Neural progenitor cell (in vitro differentiated cells): ENCODE measurements at regions not wholly inside any gene's neighbourhood (a gene's known extent, or its start where the extent isn't known, plus 50 kb on each side); places are given as distances from the start of the nearest gene placed in this dataset.

Experiments used
- DNase-seq: peaks from one replicate; pipeline ENCODE4 v3.0.0-alpha.2; 2016; ENCODE audit warnings: low spot score
- H2AFZ ChIP-seq: fragments of 200-600 bp; sonication (generic); replicated peaks from 2 replicates; pipeline ENCODE4 v1.6.1; 2016; ENCODE audit warnings: antibody characterized with exemption
- H3F3A ChIP-seq: fragments of 200-600 bp; sonication (generic); 2 replicates; pipeline ENCODE4 v1.6.1; 2016; ENCODE audit warnings: antibody characterized with exemption, low read depth
- H3K27ac ChIP-seq: fragments of 200-600 bp; sonication (generic); 2 replicates; pipeline ENCODE4 v1.5.1; 2016; ENCODE audit warnings: mild to moderate bottlenecking
- H3K27me3 ChIP-seq: fragments of 200-600 bp; sonication (generic); 2 replicates; pipeline ENCODE4 v1.6.1; 2016; ENCODE audit warnings: mild to moderate bottlenecking, moderate library complexity
- H3K36me3 ChIP-seq: fragments of 200-600 bp; sonication (generic); 2 replicates; pipeline ENCODE4 v1.5.1; 2016
- H3K4me1 ChIP-seq: fragments of 200-600 bp; sonication (generic); 2 replicates; pipeline ENCODE4 v1.6.1; 2016; ENCODE audit warnings: mixed run types
- H3K4me2 ChIP-seq: fragments of 200-600 bp; sonication (generic); 2 replicates; pipeline ENCODE4 v1.6.1; 2016
- H3K4me3 ChIP-seq: fragments of 200-600 bp; sonication (generic); 2 replicates; pipeline ENCODE4 v1.5.1; 2016
- H3K79me2 ChIP-seq: fragments of 200-600 bp; sonication (generic); 2 replicates; pipeline ENCODE4 v1.6.1; 2016; ENCODE audit warnings: low read depth
- H3K9ac ChIP-seq: fragments of 200-600 bp; sonication (generic); 2 replicates; pipeline ENCODE4 v1.6.1; 2016
- H3K9me3 ChIP-seq: fragments of 200-600 bp; sonication (generic); 2 replicates; pipeline ENCODE4 v1.5.1; 2016; ENCODE audit warnings: low read depth
- H4K20me1 ChIP-seq: fragments of 200-600 bp; sonication (generic); 2 replicates; pipeline ENCODE4 v1.6.1; 2016; ENCODE audit warnings: low read depth
- H3K27ac Mint-ChIP-seq: 3 replicates; pipeline ENCODE4 v1.8.0; 2021; ENCODE audit warnings: mixed read lengths
- H3K27me3 Mint-ChIP-seq: 2 replicates; pipeline ENCODE4 v1.8.0; 2022; ENCODE audit warnings: low read depth, mild to moderate bottlenecking, inconsistent platforms, moderate library complexity, mixed read lengths; ENCODE audit not compliant: insufficient read depth
- H3K36me3 Mint-ChIP-seq: 3 replicates; pipeline ENCODE4 v1.8.0; 2021; ENCODE audit warnings: mixed read lengths
- H3K4me1 Mint-ChIP-seq: 3 replicates; pipeline ENCODE4 v1.8.0; 2021; ENCODE audit warnings: mixed read lengths
- H3K4me3 Mint-ChIP-seq: 3 replicates; pipeline ENCODE4 v1.8.0; 2021; ENCODE audit warnings: mild to moderate bottlenecking, moderate library complexity, mixed read lengths
- H3K9me3 Mint-ChIP-seq: 3 replicates; pipeline ENCODE4 v1.8.0; 2020; ENCODE audit warnings: mixed read lengths
- CTCF ChIP-seq: fragments of 200-600 bp; sonication (generic); IDR thresholded peaks from 2 replicates; pipeline ENCODE4 v1.5.1; 2017; ENCODE audit warnings: antibody characterized with exemption, mild to moderate bottlenecking
- EZH2 ChIP-seq: fragments of 200-600 bp; sonication (generic); IDR thresholded peaks from 2 replicates; pipeline ENCODE4 v1.6.1; 2017; ENCODE audit warnings: antibody characterized with exemption, mild to moderate bottlenecking, moderate library complexity
- EZH2phosphoT487 ChIP-seq: fragments of 200-600 bp; sonication (generic); IDR thresholded peaks from 2 replicates; pipeline ENCODE4 v1.6.1; 2017; ENCODE audit warnings: antibody characterized with exemption

- DNase-seq = peak; percentile 58
- no peak overlapping the region for H3K4me3 ChIP-seq
- H3F3A ChIP-seq = no peaks in the 10 kb centered on the region
- Mint-ChIP-seq H3K4me3 (no peak overlapping the region), H3K27ac (peak overlapping the region; percentile 80), H3K27me3 (peaks cover 5% of the 10 kb centered on the region), H3K4me1 (peaks cover 22% of the 10 kb centered on the region), H3K36me3 (no peaks in the 10 kb centered on the region), H3K9me3 (peaks cover 3% of the 10 kb centered on the region)
- H2AFZ ChIP-seq = no peak overlapping the region
- no peaks in the 10 kb centered on the region for H3K36me3 ChIP-seq
- H4K20me1 ChIP-seq = no peaks in the 10 kb centered on the region
- H3K4me1 ChIP-seq = peaks cover 11% of the 10 kb centered on the region
- H3K9ac ChIP-seq = no peak overlapping the region
- no peaks in the 10 kb centered on the region for H3K79me2 ChIP-seq
- no peak overlapping the region for H3K27ac ChIP-seq
- TF ChIP-seq EZH2phosphoT487 (no peak), EZH2 (no peak), CTCF (no peak)
- no peaks in the 10 kb centered on the region for H3K9me3 ChIP-seq
- peak overlapping the region; percentile 23 for H3K4me2 ChIP-seq
- no peaks in the 10 kb centered on the region for H3K27me3 ChIP-seq
Observed at GRCh38 chr2:114063346-114063745, 173.5 kb downstream of the ACTR3 start.

- H3K4me1 ChIP-seq = peaks cover 11% of the 10 kb centered on the region
- no peak overlapping the region for H3K4me2 ChIP-seq
- H3K79me2 ChIP-seq = no peaks in the 10 kb centered on the region
- no peak overlapping the region for H3K4me3 ChIP-seq
- peaks cover 20% of the 10 kb centered on the region for H3K4me1 Mint-ChIP-seq
- no peak for DNase-seq
- no peak overlapping the region for H3K9ac ChIP-seq
- TF ChIP-seq EZH2 = no peak
- TF ChIP-seq CTCF = no peak
- no peak for TF ChIP-seq EZH2phosphoT487
- H4K20me1 ChIP-seq = no peaks in the 10 kb centered on the region
- no peaks in the 10 kb centered on the region for H3K36me3 Mint-ChIP-seq
- H3K27ac Mint-ChIP-seq = no peak overlapping the region
- H3K27me3 Mint-ChIP-seq = peaks cover 8% of the 10 kb centered on the region
- H3K9me3 Mint-ChIP-seq = peaks cover 3% of the 10 kb centered on the region
- H3K36me3 ChIP-seq = no peaks in the 10 kb centered on the region
- H3K9me3 ChIP-seq = no peaks in the 10 kb centered on the region
- H2AFZ ChIP-seq = no peak overlapping the region
- H3K27me3 ChIP-seq = no peaks in the 10 kb centered on the region
- no peaks in the 10 kb centered on the region for H3F3A ChIP-seq
- H3K27ac ChIP-seq = no peak overlapping the region
- no peak overlapping the region for H3K4me3 Mint-ChIP-seq
Observed at GRCh38 chr2:114065731-114066130, 175.8 kb downstream of the ACTR3 start.

- no peak overlapping the region for H3K27ac ChIP-seq
- Mint-ChIP-seq H3K36me3 (no peaks in the 10 kb centered on the region), H3K27ac (no peak overlapping the region), H3K4me1 (peaks cover 20% of the 10 kb centered on the region), H3K27me3 (peaks cover 13% of the 10 kb centered on the region), H3K4me3 (no peak overlapping the region), H3K9me3 (peaks cover 3% of the 10 kb centered on the region)
- no peaks in the 10 kb centered on the region for H3K36me3 ChIP-seq
- H3K27me3 ChIP-seq = no peaks in the 10 kb centered on the region
- H3K9me3 ChIP-seq = no peaks in the 10 kb centered on the region
- no peaks in the 10 kb centered on the region for H3K79me2 ChIP-seq
- no peaks in the 10 kb centered on the region for H4K20me1 ChIP-seq
- TF ChIP-seq CTCF (no peak), EZH2phosphoT487 (no peak), EZH2 (no peak)
- H3F3A ChIP-seq = no peaks in the 10 kb centered on the region
- H3K4me2 ChIP-seq = no peak overlapping the region
- H2AFZ ChIP-seq = no peak overlapping the region
- no peak overlapping the region for H3K4me3 ChIP-seq
- DNase-seq = no peak
- H3K9ac ChIP-seq = no peak overlapping the region
- H3K4me1 ChIP-seq = peaks cover 11% of the 10 kb centered on the region
Observed at GRCh38 chr2:114066186-114066747, 176.4 kb downstream of the ACTR3 start.
